ENCODE measurements at regions not wholly inside any gene's neighbourhood (a gene's known extent, or its start where the extent isn't known, plus 50 kb on each side); places are given as distances from the start of the nearest gene placed in this dataset.

- TF ChIP-seq CTCF (IDR thresholded peaks at IDR 0.05) (no peak), EZH2 (IDR thresholded peaks at IDR 0.05) (no peak)
These were observed 1358.9 kb upstream of the LRRTM3 start for GRCh38 chr10:65566906-65567305.

Data from neural progenitor cell (in vitro differentiated cells).